ENCODE measurements at regions not wholly inside any gene's neighbourhood (a gene's known extent, or its start where the extent isn't known, plus 50 kb on each side); places are given as distances from the start of the nearest gene placed in this dataset.

GRCh38 chr3:125645616-125646015 lies 50.3 kb upstream of the OSBPL11 start:
- intact Hi-C loops (cut with DNase I, micrococcal nuclease) = no loop called here
- no peaks in the 10 kb centered on the region for H3K36me3 Mint-ChIP-seq (ENCODE audit: low read depth)
- ChIA-PET POLR2A (no interaction called here), CTCF (no interaction called here)
- H3K27me3 Mint-ChIP-seq = no peaks in the 10 kb centered on the region
- DNase-seq (no peak), ATAC-seq (no peak)
- no peak overlapping the region for H3K27ac Mint-ChIP-seq
- H3K9me3 Mint-ChIP-seq (ENCODE audit: low read depth) = no peaks in the 10 kb centered on the region
- H3K4me1 Mint-ChIP-seq = no peaks in the 10 kb centered on the region
- H3K4me3 Mint-ChIP-seq = no peak overlapping the region

GRCh38 chr3:125646581-125646980 lies 51.3 kb upstream of the OSBPL11 start:
- Mint-ChIP-seq H3K9me3 (ENCODE audit: low read depth) (no peaks in the 10 kb centered on the region), H3K36me3 (ENCODE audit: low read depth) (no peaks in the 10 kb centered on the region), H3K4me3 (no peak overlapping the region), H3K27ac (no peak overlapping the region), H3K4me1 (no peaks in the 10 kb centered on the region), H3K27me3 (no peaks in the 10 kb centered on the region)
- DNase-seq = no peak
- POLR2A ChIA-PET = no interaction called here
- intact Hi-C loops (cut with DNase I, micrococcal nuclease) = no loop called here
- CTCF ChIA-PET = no interaction called here
- no peak for ATAC-seq

GRCh38 chr3:125647318-125648014 lies 52.2 kb upstream of the OSBPL11 start:
- Mint-ChIP-seq H3K9me3 (ENCODE audit: low read depth) (no peaks in the 10 kb centered on the region), H3K27ac (no peak overlapping the region), H3K36me3 (ENCODE audit: low read depth) (no peaks in the 10 kb centered on the region), H3K27me3 (no peaks in the 10 kb centered on the region), H3K4me3 (no peak overlapping the region), H3K4me1 (no peaks in the 10 kb centered on the region)
- ATAC-seq = no peak
- no peak for DNase-seq
- intact Hi-C loops (cut with DNase I, micrococcal nuclease) = no loop called here
- CTCF ChIA-PET = interaction anchor here (1.1 kb wide), 1 partner anchor 12 kb away, joined by 3 read pairs; no protein-coding TSS in a partner anchor
- POLR2A ChIA-PET = no interaction called here

- H3K4me1 Mint-ChIP-seq = no peaks in the 10 kb centered on the region
- no peak overlapping the region for H3K4me3 Mint-ChIP-seq
- POLR2A ChIA-PET = interaction anchor here (0.7 kb wide), 1 partner anchor 1512 kb away, joined by 6 read pairs; no protein-coding TSS in a partner anchor
- intact Hi-C loops (cut with DNase I, micrococcal nuclease) = no loop called here
- no peaks in the 10 kb centered on the region for H3K9me3 Mint-ChIP-seq (ENCODE audit: low read depth)
- no peaks in the 10 kb centered on the region for H3K36me3 Mint-ChIP-seq (ENCODE audit: low read depth)
- no peak overlapping the region for H3K27ac Mint-ChIP-seq
- CTCF ChIA-PET = no interaction called here
- ATAC-seq = no peak
- DNase-seq = no peak
- H3K27me3 Mint-ChIP-seq = no peaks in the 10 kb centered on the region
Observed at GRCh38 chr3:125651244-125651643, 55.9 kb upstream of the OSBPL11 start.

- H3K4me1 Mint-ChIP-seq = no peaks in the 10 kb centered on the region
- ChIA-PET POLR2A (no interaction called here), CTCF (no interaction called here)
- H3K9me3 Mint-ChIP-seq (ENCODE audit: low read depth) = no peaks in the 10 kb centered on the region
- no peaks in the 10 kb centered on the region for H3K27me3 Mint-ChIP-seq
- ATAC-seq (no peak), DNase-seq (no peak)
- H3K27ac Mint-ChIP-seq = no peak overlapping the region
- no peak overlapping the region for H3K4me3 Mint-ChIP-seq
- intact Hi-C loops (cut with DNase I, micrococcal nuclease) = no loop called here
- no peaks in the 10 kb centered on the region for H3K36me3 Mint-ChIP-seq (ENCODE audit: low read depth)
Observed at GRCh38 chr3:125652349-125652748, 57.1 kb upstream of the OSBPL11 start.

GRCh38 chr3:125654526-125654925 lies 59.2 kb upstream of the OSBPL11 start:
- Mint-ChIP-seq H3K36me3 (ENCODE audit: low read depth) (no peaks in the 10 kb centered on the region), H3K27me3 (no peaks in the 10 kb centered on the region), H3K27ac (no peak overlapping the region), H3K9me3 (ENCODE audit: low read depth) (no peaks in the 10 kb centered on the region), H3K4me3 (no peak overlapping the region), H3K4me1 (no peaks in the 10 kb centered on the region)
- DNase-seq (no peak), ATAC-seq (no peak)
- POLR2A ChIA-PET = no interaction called here
- CTCF ChIA-PET = no interaction called here
- intact Hi-C loops (cut with DNase I, micrococcal nuclease) = no loop called here

- no peaks in the 10 kb centered on the region for H3K36me3 Mint-ChIP-seq (ENCODE audit: low read depth)
- H3K9me3 Mint-ChIP-seq (ENCODE audit: low read depth) = no peaks in the 10 kb centered on the region
- ChIA-PET POLR2A (interaction anchor here (0.6 kb wide), 1 partner anchor 135 kb away, joined by 6 read pairs; no protein-coding TSS in a partner anchor), CTCF (no interaction called here)
- DNase-seq = no peak
- H3K27me3 Mint-ChIP-seq = no peaks in the 10 kb centered on the region
- H3K27ac Mint-ChIP-seq = no peak overlapping the region
- ATAC-seq = no peak
- H3K4me3 Mint-ChIP-seq = no peak overlapping the region
- H3K4me1 Mint-ChIP-seq = no peaks in the 10 kb centered on the region
- intact Hi-C loops (cut with DNase I, micrococcal nuclease) = no loop called here
Observed at GRCh38 chr3:125662675-125663074, 67.4 kb upstream of the OSBPL11 start.

- CTCF ChIA-PET = no interaction called here
- POLR2A ChIA-PET = no interaction called here
- intact Hi-C loops (cut with DNase I, micrococcal nuclease) = no loop called here
- no peak for DNase-seq
- no peak overlapping the region for H3K4me3 Mint-ChIP-seq
- H3K27ac Mint-ChIP-seq = no peak overlapping the region
- no peaks in the 10 kb centered on the region for H3K9me3 Mint-ChIP-seq (ENCODE audit: low read depth)
- no peaks in the 10 kb centered on the region for H3K36me3 Mint-ChIP-seq (ENCODE audit: low read depth)
- H3K27me3 Mint-ChIP-seq = no peaks in the 10 kb centered on the region
- no peak for ATAC-seq
- no peaks in the 10 kb centered on the region for H3K4me1 Mint-ChIP-seq
Observed at GRCh38 chr3:125670352-125670751, 75.1 kb upstream of the OSBPL11 start.

GRCh38 chr3:125670945-125671344 lies 75.6 kb upstream of the OSBPL11 start:
- Mint-ChIP-seq H3K4me1 (no peaks in the 10 kb centered on the region), H3K9me3 (ENCODE audit: low read depth) (no peaks in the 10 kb centered on the region), H3K27me3 (no peaks in the 10 kb centered on the region), H3K36me3 (ENCODE audit: low read depth) (no peaks in the 10 kb centered on the region), H3K4me3 (no peak overlapping the region), H3K27ac (no peak overlapping the region)
- intact Hi-C loops (cut with DNase I, micrococcal nuclease) = no loop called here
- no peak for DNase-seq
- ChIA-PET CTCF (no interaction called here), POLR2A (no interaction called here)
- ATAC-seq = no peak

GRCh38 chr3:125671461-125672243 lies 76.4 kb upstream of the OSBPL11 start:
- Mint-ChIP-seq H3K27me3 (no peaks in the 10 kb centered on the region), H3K4me3 (no peak overlapping the region), H3K27ac (no peak overlapping the region), H3K9me3 (ENCODE audit: low read depth) (no peaks in the 10 kb centered on the region), H3K4me1 (no peaks in the 10 kb centered on the region), H3K36me3 (ENCODE audit: low read depth) (no peaks in the 10 kb centered on the region)
- ATAC-seq = no peak
- POLR2A ChIA-PET = no interaction called here
- no peak for DNase-seq
- intact Hi-C loops (cut with DNase I, micrococcal nuclease) = no loop called here
- CTCF ChIA-PET = no interaction called here

- H3K4me3 Mint-ChIP-seq = no peak overlapping the region
- no peaks in the 10 kb centered on the region for H3K9me3 Mint-ChIP-seq (ENCODE audit: low read depth)
- DNase-seq (no peak), ATAC-seq (no peak)
- ChIA-PET CTCF (no interaction called here), POLR2A (no interaction called here)
- H3K36me3 Mint-ChIP-seq (ENCODE audit: low read depth) = no peaks in the 10 kb centered on the region
- H3K27ac Mint-ChIP-seq = no peak overlapping the region
- no peaks in the 10 kb centered on the region for H3K27me3 Mint-ChIP-seq
- no peaks in the 10 kb centered on the region for H3K4me1 Mint-ChIP-seq
- intact Hi-C loops (cut with DNase I, micrococcal nuclease) = no loop called here
Observed at GRCh38 chr3:125675791-125676190, 80.5 kb upstream of the OSBPL11 start.

- ATAC-seq (no peak), DNase-seq (no peak)
- Mint-ChIP-seq H3K36me3 (ENCODE audit: low read depth) (no peaks in the 10 kb centered on the region), H3K9me3 (ENCODE audit: low read depth) (no peaks in the 10 kb centered on the region), H3K27ac (no peak overlapping the region), H3K4me1 (no peaks in the 10 kb centered on the region), H3K4me3 (no peak overlapping the region), H3K27me3 (no peaks in the 10 kb centered on the region)
- ChIA-PET POLR2A (no interaction called here), CTCF (no interaction called here)
- intact Hi-C loops (cut with DNase I, micrococcal nuclease) = no loop called here
Observed at GRCh38 chr3:125679258-125679657, 84.0 kb upstream of the OSBPL11 start.

Data from activated CD4-positive, alpha-beta T cell treated with anti-CD3 and anti-CD28 coated beads for 36 hours (primary cell).